ENCODE measurements at regions not wholly inside any gene's neighbourhood (a gene's known extent, or its start where the extent isn't known, plus 50 kb on each side); places are given as distances from the start of the nearest gene placed in this dataset.
"Not testable (repeated sequence)": the region's sequence is repeated elsewhere in the genome, so short reads cannot be mapped to it uniquely, and the experiment has no call there.

DNA sequence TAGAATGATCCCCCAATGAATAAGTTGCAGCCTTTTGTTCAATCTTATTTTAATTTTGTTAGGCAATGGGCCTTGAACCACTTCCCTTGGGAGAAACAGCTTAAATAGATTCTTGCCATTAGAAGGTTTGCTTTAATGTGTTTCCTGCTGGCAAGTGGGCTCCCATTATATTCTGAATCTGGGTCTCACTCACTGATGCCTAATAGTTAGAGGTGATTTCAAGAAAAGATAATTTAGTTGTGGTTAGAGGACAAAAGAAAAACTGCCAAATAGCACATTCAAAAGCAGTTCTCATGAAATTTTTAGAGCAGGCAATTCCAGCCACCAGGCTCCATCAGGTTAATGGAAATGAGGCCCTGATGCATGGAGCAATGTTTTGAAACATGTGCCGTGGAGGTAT, 362.6 kb upstream of the CHORDC1 start:
- ChIA-PET POLR2A (no interaction called here), CTCF (no interaction called here)
- Mint-ChIP-seq H3K9me3 (peaks cover 26% of the 10 kb centered on the region), H3K27me3 (ENCODE audit: low read depth) (no peaks in the 10 kb centered on the region), H3K4me1 (peaks cover 8% of the 10 kb centered on the region), H3K4me3 (no peak overlapping the region), H3K36me3 (peaks cover 10% of the 10 kb centered on the region), H3K27ac (no peak overlapping the region)
- DNase-seq (ENCODE audit: low spot score) (no peak), ATAC-seq (no peak)
- TF ChIP-seq TCF7 (CRISPR knock-in tag; IDR thresholded peaks at IDR 0.05; ENCODE audit: low read depth) (no peak), ZNF121 (CRISPR knock-in tag; IDR thresholded peaks at IDR 0.05) (no peak), ZNF219 (CRISPR knock-in tag; IDR thresholded peaks at IDR 0.05; ENCODE audit: borderline replicate concordance) (no peak), ZNF317 (CRISPR knock-in tag; IDR thresholded peaks at IDR 0.05; ENCODE audit: borderline replicate concordance, low read depth) (no peak), CREM (CRISPR knock-in tag; IDR thresholded peaks at IDR 0.05) (no peak), ESRRA (CRISPR knock-in tag; IDR thresholded peaks at IDR 0.05; ENCODE audit: borderline replicate concordance) (no peak), OVOL2 (CRISPR knock-in tag; IDR thresholded peaks at IDR 0.05; ENCODE audit: borderline replicate concordance) (no peak), NFE2L1 (CRISPR knock-in tag; IDR thresholded peaks at IDR 0.05) (no peak), ZNF232 (CRISPR knock-in tag; IDR thresholded peaks at IDR 0.05) (no peak), FOXK1 (CRISPR knock-in tag; IDR thresholded peaks at IDR 0.05) (no peak), TP53 (CRISPR knock-in tag; IDR thresholded peaks at IDR 0.05) (no peak)
- TF ChIP-seq, protein P1, sequence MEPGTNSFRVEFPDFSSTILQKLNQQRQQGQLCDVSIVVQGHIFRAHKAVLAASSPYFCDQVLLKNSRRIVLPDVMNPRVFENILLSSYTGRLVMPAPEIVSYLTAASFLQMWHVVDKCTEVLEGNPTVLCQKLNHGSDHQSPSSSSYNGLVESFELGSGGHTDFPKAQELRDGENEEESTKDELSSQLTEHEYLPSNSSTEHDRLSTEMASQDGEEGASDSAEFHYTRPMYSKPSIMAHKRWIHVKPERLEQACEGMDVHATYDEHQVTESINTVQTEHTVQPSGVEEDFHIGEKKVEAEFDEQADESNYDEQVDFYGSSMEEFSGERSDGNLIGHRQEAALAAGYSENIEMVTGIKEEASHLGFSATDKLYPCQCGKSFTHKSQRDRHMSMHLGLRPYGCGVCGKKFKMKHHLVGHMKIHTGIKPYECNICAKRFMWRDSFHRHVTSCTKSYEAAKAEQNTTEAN (CRISPR knock-in tag; IDR thresholded peaks at IDR 0.05), result no peak
- TF ChIP-seq, protein P2, sequence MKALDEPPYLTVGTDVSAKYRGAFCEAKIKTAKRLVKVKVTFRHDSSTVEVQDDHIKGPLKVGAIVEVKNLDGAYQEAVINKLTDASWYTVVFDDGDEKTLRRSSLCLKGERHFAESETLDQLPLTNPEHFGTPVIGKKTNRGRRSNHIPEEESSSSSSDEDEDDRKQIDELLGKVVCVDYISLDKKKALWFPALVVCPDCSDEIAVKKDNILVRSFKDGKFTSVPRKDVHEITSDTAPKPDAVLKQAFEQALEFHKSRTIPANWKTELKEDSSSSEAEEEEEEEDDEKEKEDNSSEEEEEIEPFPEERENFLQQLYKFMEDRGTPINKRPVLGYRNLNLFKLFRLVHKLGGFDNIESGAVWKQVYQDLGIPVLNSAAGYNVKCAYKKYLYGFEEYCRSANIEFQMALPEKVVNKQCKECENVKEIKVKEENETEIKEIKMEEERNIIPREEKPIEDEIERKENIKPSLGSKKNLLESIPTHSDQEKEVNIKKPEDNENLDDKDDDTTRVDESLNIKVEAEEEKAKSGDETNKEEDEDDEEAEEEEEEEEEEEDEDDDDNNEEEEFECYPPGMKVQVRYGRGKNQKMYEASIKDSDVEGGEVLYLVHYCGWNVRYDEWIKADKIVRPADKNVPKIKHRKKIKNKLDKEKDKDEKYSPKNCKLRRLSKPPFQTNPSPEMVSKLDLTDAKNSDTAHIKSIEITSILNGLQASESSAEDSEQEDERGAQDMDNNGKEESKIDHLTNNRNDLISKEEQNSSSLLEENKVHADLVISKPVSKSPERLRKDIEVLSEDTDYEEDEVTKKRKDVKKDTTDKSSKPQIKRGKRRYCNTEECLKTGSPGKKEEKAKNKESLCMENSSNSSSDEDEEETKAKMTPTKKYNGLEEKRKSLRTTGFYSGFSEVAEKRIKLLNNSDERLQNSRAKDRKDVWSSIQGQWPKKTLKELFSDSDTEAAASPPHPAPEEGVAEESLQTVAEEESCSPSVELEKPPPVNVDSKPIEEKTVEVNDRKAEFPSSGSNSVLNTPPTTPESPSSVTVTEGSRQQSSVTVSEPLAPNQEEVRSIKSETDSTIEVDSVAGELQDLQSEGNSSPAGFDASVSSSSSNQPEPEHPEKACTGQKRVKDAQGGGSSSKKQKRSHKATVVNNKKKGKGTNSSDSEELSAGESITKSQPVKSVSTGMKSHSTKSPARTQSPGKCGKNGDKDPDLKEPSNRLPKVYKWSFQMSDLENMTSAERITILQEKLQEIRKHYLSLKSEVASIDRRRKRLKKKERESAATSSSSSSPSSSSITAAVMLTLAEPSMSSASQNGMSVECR (CRISPR knock-in tag; IDR thresholded peaks at IDR 0.05; ENCODE audit: borderline replicate concordance), result no peak
- TF ChIP-seq, protein P3, sequence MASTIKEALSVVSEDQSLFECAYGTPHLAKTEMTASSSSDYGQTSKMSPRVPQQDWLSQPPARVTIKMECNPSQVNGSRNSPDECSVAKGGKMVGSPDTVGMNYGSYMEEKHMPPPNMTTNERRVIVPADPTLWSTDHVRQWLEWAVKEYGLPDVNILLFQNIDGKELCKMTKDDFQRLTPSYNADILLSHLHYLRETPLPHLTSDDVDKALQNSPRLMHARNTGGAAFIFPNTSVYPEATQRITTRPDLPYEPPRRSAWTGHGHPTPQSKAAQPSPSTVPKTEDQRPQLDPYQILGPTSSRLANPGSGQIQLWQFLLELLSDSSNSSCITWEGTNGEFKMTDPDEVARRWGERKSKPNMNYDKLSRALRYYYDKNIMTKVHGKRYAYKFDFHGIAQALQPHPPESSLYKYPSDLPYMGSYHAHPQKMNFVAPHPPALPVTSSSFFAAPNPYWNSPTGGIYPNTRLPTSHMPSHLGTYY (CRISPR knock-in tag; IDR thresholded peaks at IDR 0.05), result no peak
- TF ChIP-seq, protein P4, sequence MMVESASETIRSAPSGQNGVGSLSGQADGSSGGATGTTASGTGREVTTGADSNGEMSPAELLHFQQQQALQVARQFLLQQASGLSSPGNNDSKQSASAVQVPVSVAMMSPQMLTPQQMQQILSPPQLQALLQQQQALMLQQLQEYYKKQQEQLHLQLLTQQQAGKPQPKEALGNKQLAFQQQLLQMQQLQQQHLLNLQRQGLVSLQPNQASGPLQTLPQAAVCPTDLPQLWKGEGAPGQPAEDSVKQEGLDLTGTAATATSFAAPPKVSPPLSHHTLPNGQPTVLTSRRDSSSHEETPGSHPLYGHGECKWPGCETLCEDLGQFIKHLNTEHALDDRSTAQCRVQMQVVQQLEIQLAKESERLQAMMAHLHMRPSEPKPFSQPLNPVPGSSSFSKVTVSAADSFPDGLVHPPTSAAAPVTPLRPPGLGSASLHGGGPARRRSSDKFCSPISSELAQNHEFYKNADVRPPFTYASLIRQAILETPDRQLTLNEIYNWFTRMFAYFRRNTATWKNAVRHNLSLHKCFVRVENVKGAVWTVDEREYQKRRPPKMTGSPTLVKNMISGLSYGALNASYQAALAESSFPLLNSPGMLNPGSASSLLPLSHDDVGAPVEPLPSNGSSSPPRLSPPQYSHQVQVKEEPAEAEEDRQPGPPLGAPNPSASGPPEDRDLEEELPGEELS (CRISPR knock-in tag; IDR thresholded peaks at IDR 0.05), result no peak
- TF ChIP-seq, protein P5, sequence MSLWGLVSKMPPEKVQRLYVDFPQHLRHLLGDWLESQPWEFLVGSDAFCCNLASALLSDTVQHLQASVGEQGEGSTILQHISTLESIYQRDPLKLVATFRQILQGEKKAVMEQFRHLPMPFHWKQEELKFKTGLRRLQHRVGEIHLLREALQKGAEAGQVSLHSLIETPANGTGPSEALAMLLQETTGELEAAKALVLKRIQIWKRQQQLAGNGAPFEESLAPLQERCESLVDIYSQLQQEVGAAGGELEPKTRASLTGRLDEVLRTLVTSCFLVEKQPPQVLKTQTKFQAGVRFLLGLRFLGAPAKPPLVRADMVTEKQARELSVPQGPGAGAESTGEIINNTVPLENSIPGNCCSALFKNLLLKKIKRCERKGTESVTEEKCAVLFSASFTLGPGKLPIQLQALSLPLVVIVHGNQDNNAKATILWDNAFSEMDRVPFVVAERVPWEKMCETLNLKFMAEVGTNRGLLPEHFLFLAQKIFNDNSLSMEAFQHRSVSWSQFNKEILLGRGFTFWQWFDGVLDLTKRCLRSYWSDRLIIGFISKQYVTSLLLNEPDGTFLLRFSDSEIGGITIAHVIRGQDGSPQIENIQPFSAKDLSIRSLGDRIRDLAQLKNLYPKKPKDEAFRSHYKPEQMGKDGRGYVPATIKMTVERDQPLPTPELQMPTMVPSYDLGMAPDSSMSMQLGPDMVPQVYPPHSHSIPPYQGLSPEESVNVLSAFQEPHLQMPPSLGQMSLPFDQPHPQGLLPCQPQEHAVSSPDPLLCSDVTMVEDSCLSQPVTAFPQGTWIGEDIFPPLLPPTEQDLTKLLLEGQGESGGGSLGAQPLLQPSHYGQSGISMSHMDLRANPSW (CRISPR knock-in tag; conservative IDR thresholded peaks at IDR 0.05; ENCODE audit: low read depth), result no peak
- TF ChIP-seq, protein P6, sequence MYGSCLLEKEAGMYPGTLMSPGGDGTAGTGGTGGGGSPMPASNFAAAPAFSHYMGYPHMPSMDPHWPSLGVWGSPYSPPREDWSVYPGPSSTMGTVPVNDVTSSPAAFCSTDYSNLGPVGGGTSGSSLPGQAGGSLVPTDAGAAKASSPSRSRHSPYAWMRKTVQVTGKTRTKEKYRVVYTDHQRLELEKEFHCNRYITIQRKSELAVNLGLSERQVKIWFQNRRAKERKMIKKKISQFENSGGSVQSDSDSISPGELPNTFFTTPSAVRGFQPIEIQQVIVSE (CRISPR knock-in tag; IDR thresholded peaks at IDR 0.05; ENCODE audit: borderline replicate concordance), result no peak
- TF ChIP-seq, protein P7, sequence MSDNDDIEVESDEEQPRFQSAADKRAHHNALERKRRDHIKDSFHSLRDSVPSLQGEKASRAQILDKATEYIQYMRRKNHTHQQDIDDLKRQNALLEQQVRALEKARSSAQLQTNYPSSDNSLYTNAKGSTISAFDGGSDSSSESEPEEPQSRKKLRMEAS (CRISPR knock-in tag; IDR thresholded peaks at IDR 0.05), result no peak

DNA sequence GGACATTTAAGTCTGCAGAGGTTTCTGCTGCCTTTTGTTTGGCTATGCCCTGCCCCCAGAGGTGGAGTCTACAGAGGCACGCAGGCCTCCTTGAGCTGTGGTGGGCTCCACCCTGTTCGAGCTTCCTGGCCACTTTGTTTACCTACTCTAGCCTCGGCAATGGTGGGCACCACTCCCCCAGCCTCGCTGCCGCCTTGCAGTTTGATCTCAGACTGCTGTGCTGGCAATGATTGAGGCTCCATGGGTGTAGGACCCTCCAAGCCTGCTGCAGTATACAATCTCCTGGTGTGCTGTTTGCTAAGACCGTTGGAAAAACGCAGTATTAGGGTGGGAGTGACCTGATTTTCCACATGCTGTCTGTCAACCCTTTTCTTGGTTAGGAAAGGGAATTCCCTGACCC, 360.1 kb upstream of the CHORDC1 start:
- H3K27ac Mint-ChIP-seq; POLR2A ChIA-PET; H3K36me3 Mint-ChIP-seq; ATAC-seq; H3K27me3 Mint-ChIP-seq (ENCODE audit: low read depth); H3K4me3 Mint-ChIP-seq; H3K4me1 Mint-ChIP-seq; DNase-seq (ENCODE audit: low spot score); CTCF ChIA-PET: not testable (repeated sequence)
- H3K9me3 Mint-ChIP-seq, result peaks cover 35% of the 10 kb centered on the region
